ENCODE measurements at regions not wholly inside any gene's neighbourhood (a gene's known extent, or its start where the extent isn't known, plus 50 kb on each side); places are given as distances from the start of the nearest gene placed in this dataset.

- Histone ChIP-seq H3K9me3 (ENCODE audit: control insufficient read depth, insufficient read depth, low read length) (peaks cover 6% of the 10 kb centered on the region), H3K36me3 (ENCODE audit: control insufficient read depth, insufficient read depth, low read length) (no peaks in the 10 kb centered on the region), H3K4me1 (ENCODE audit: control insufficient read depth, insufficient read depth, low read length) (no peaks in the 10 kb centered on the region), H3K27ac (ENCODE audit: low read length) (no peak overlapping the region), H3K4me3 (ENCODE audit: low read length) (no peak overlapping the region), H3K27me3 (ENCODE audit: control insufficient read depth, insufficient read depth, low read length) (no peaks in the 10 kb centered on the region)
- intact Hi-C loops (cut with micrococcal nuclease) = no loop called here
- H3K27ac Mint-ChIP-seq = no peak overlapping the region
- no peaks in the 10 kb centered on the region for H3K27me3 Mint-ChIP-seq (ENCODE audit: low read depth in 2 of 2)
- no peak overlapping the region for H3K4me3 Mint-ChIP-seq
- peaks cover 11 to 16% of the 10 kb centered on the region in 2 donors for H3K9me3 Mint-ChIP-seq
- peaks cover 7% of the 10 kb centered on the region for H3K36me3 Mint-ChIP-seq
- ATAC-seq (no peak), DNase-seq (no peak)
- no peaks in the 10 kb centered on the region for H3K4me1 Mint-ChIP-seq
- WGBS (ENCODE audit: insufficient coverage) = no CpG with 5 or more reads among the region's 1 CpG
- no peak for TF ChIP-seq CTCF (IDR thresholded peaks at IDR 0.05)
Measured at GRCh38 chr6:77204555-77204954, 258.7 kb downstream of the HTR1B start.

- Mint-ChIP-seq H3K36me3 (peaks cover 7% of the 10 kb centered on the region), H3K4me3 (no peak overlapping the region), H3K27ac (no peak overlapping the region), H3K9me3 (peaks cover 17 to 32% of the 10 kb centered on the region in 2 donors), H3K4me1 (no peaks in the 10 kb centered on the region), H3K27me3 (ENCODE audit: low read depth in 2 of 2) (no peaks in the 10 kb centered on the region)
- no peaks in the 10 kb centered on the region for H3K27me3 ChIP-seq (ENCODE audit: control insufficient read depth, insufficient read depth, low read length)
- DNase-seq (no peak), ATAC-seq (no peak)
- H3K4me3 ChIP-seq (ENCODE audit: low read length) = no peak overlapping the region
- no peaks in the 10 kb centered on the region for H3K4me1 ChIP-seq (ENCODE audit: control insufficient read depth, insufficient read depth, low read length)
- intact Hi-C loops (cut with micrococcal nuclease) = no loop called here
- WGBS (ENCODE audit: insufficient coverage) = 68% methylated on average over 3 of the region's 3 CpGs
- no peak for TF ChIP-seq CTCF (IDR thresholded peaks at IDR 0.05)
- H3K9me3 ChIP-seq (ENCODE audit: control insufficient read depth, insufficient read depth, low read length) = peaks cover 5% of the 10 kb centered on the region
- no peaks in the 10 kb centered on the region for H3K36me3 ChIP-seq (ENCODE audit: control insufficient read depth, insufficient read depth, low read length)
- no peak overlapping the region for H3K27ac ChIP-seq (ENCODE audit: low read length)
Measured at GRCh38 chr6:77183447-77183846, 279.8 kb downstream of the HTR1B start.

- TF ChIP-seq CTCF (IDR thresholded peaks at IDR 0.05) = no peak
- intact Hi-C loops (cut with micrococcal nuclease) = no loop called here
- 75% methylated on average over 3 of the region's 3 CpGs for WGBS (ENCODE audit: insufficient coverage)
Measured at GRCh38 chr6:77181749-77182148, 281.5 kb downstream of the HTR1B start.

DNA sequence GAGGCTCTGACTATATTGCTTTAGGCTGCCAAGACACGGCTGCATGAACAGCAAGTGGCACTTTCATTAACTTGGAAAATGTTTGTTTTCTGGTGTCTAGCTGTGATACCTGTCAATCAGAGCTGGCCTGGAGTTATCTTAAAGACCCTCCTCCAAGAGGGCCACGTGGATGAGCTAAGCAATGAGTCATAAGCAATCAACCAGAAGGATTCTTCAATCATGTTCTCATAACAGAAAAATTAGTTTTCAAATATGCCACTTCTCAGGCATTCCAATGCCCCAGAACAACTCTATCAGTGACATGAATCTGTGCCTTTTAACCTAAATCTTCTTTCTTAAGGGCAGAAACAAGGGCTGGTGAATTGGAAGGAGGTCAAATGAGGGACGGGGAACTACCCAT, 283.0 kb downstream of the HTR1B start:
- peaks cover 15 to 26% of the 10 kb centered on the region in 2 donors for H3K9me3 Mint-ChIP-seq
- no peak for TF ChIP-seq CTCF (IDR thresholded peaks at IDR 0.05)
- H3K27ac Mint-ChIP-seq = no peak overlapping the region

More at GRCh38 chr6:77181749-77182148, 281.5 kb downstream of the HTR1B start:
- Mint-ChIP-seq H3K27me3 (ENCODE audit: low read depth in 2 of 2) (no peaks in the 10 kb centered on the region), H3K36me3 (peaks cover 5% of the 10 kb centered on the region), H3K4me1 (no peaks in the 10 kb centered on the region), H3K27ac (no peak overlapping the region), H3K9me3 (peaks cover 15 to 28% of the 10 kb centered on the region in 2 donors), H3K4me3 (no peak overlapping the region)
- no peaks in the 10 kb centered on the region for H3K4me1 ChIP-seq (ENCODE audit: control insufficient read depth, insufficient read depth, low read length)
- no peaks in the 10 kb centered on the region for H3K27me3 ChIP-seq (ENCODE audit: control insufficient read depth, insufficient read depth, low read length)
- DNase-seq (no peak), ATAC-seq (no peak)
- H3K9me3 ChIP-seq (ENCODE audit: control insufficient read depth, insufficient read depth, low read length) = peaks cover 5% of the 10 kb centered on the region
- H3K27ac ChIP-seq (ENCODE audit: low read length) = no peak overlapping the region
- H3K36me3 ChIP-seq (ENCODE audit: control insufficient read depth, insufficient read depth, low read length) = no peaks in the 10 kb centered on the region
- no peak overlapping the region for H3K4me3 ChIP-seq (ENCODE audit: low read length)

More for the DNA sequence above, 283.0 kb downstream of the HTR1B start:
- H3K27me3 ChIP-seq (ENCODE audit: control insufficient read depth, insufficient read depth, low read length) = no peaks in the 10 kb centered on the region
- Mint-ChIP-seq H3K27me3 (ENCODE audit: low read depth in 2 of 2) (no peaks in the 10 kb centered on the region), H3K4me1 (no peaks in the 10 kb centered on the region), H3K4me3 (no peak overlapping the region), H3K36me3 (peaks cover 5% of the 10 kb centered on the region)
- H3K9me3 ChIP-seq (ENCODE audit: control insufficient read depth, insufficient read depth, low read length) = peaks cover 5% of the 10 kb centered on the region
- no peak overlapping the region for H3K4me3 ChIP-seq (ENCODE audit: low read length)
- no peaks in the 10 kb centered on the region for H3K4me1 ChIP-seq (ENCODE audit: control insufficient read depth, insufficient read depth, low read length)
- intact Hi-C loops (cut with micrococcal nuclease) = no loop called here
- DNase-seq = no peak
- ATAC-seq = no peak
- H3K36me3 ChIP-seq (ENCODE audit: control insufficient read depth, insufficient read depth, low read length) = no peaks in the 10 kb centered on the region
- 57% methylated on average over 3 of the region's 3 CpGs for WGBS (ENCODE audit: insufficient coverage)
- H3K27ac ChIP-seq (ENCODE audit: low read length) = no peak overlapping the region

Measured in natural killer cell (primary cell).